SK-N-SH treated with all-trans-retinoic acid at 6 μM for 48 hours (cell line): ENCODE measurements at regions not wholly inside any gene's neighbourhood (a gene's known extent, or its start where the extent isn't known, plus 50 kb on each side); places are given as distances from the start of the nearest gene placed in this dataset.

Source experiments
- ATAC-seq: fragments of 200-7000 bp; cut with Tn5 transposase; 3 replicates; pipeline ENCODE4 v1.9.1; 2020; ENCODE audit warnings: mild to moderate bottlenecking, moderate library complexity
- ARNTL ChIP-seq: fragments of 450-650 bp; formaldehyde crosslinking; IDR thresholded peaks from 2 replicates; pipeline ENCODE4 v1.5.0; 2020; ENCODE audit warnings: low read depth, mild to moderate bottlenecking, moderate library complexity, borderline replicate concordance
- CSDC2 ChIP-seq: fragments of 250-450 bp; sonication (Bioruptor Pico); IDR thresholded peaks from 2 replicates; pipeline ENCODE4 v1.5.0; 2020; ENCODE audit warnings: mild to moderate bottlenecking, moderate library complexity
- ESRRG ChIP-seq: fragments of 250-450 bp; sonication (Bioruptor Pico); IDR thresholded peaks from 2 replicates; pipeline ENCODE4 v1.6.1; 2021; ENCODE audit warnings: mild to moderate bottlenecking
- GLIS3 ChIP-seq: fragments of 250-450 bp; sonication (Bioruptor Pico); IDR thresholded peaks from 2 replicates; pipeline ENCODE4 v1.5.0; 2020; ENCODE audit warnings: mild to moderate bottlenecking, moderate library complexity
- ISL1 ChIP-seq: fragments of 250-450 bp; sonication (Bioruptor Pico); IDR thresholded peaks from 2 replicates; pipeline ENCODE4 v2.1.2; 2022; ENCODE audit warnings: mild to moderate bottlenecking, moderate library complexity
- OSR1 ChIP-seq: fragments of 250-450 bp; sonication (Bioruptor Pico); IDR thresholded peaks from 2 replicates; pipeline ENCODE4 v1.8.0; 2022; ENCODE audit warnings: moderate library complexity, mild to moderate bottlenecking, inconsistent platforms
- PPARA ChIP-seq: fragments of 250-450 bp; sonication (Bioruptor Pico); IDR thresholded peaks from 2 replicates; pipeline ENCODE4 v1.5.0; 2020; ENCODE audit warnings: mild to moderate bottlenecking, borderline replicate concordance
- SNAI2 ChIP-seq: fragments of 250-450 bp; sonication (Bioruptor Pico); IDR thresholded peaks from 2 replicates; pipeline ENCODE4 v1.5.0; 2020; ENCODE audit warnings: mild to moderate bottlenecking, moderate library complexity
- TOX ChIP-seq: fragments of 250-450 bp; sonication (Bioruptor Pico); IDR thresholded peaks from 2 replicates; pipeline ENCODE4 v1.8.0; 2021; ENCODE audit warnings: mild to moderate bottlenecking, moderate library complexity, borderline replicate concordance
- ZC3H10 ChIP-seq: fragments of 250-450 bp; sonication (Bioruptor Pico); IDR thresholded peaks from 2 replicates; pipeline ENCODE4 v1.5.1; 2021; ENCODE audit warnings: mild to moderate bottlenecking, moderate library complexity
- ZFP3 ChIP-seq: fragments of 250-450 bp; sonication (Bioruptor Pico); IDR thresholded peaks from 2 replicates; pipeline ENCODE4 v1.5.0; 2020; ENCODE audit warnings: mild to moderate bottlenecking, moderate library complexity
- ZFP30 ChIP-seq: fragments of 450-650 bp; formaldehyde crosslinking; IDR thresholded peaks from 2 replicates; pipeline ENCODE4 v1.5.0; 2022; ENCODE audit warnings: mild to moderate bottlenecking, moderate library complexity
- ZNF565 ChIP-seq: fragments of 450-650 bp; formaldehyde crosslinking; conservative IDR thresholded peaks from 2 replicates; pipeline ENCODE4 v1.5.0; 2020; ENCODE audit warnings: low read depth, mild to moderate bottlenecking, moderate library complexity
- ZNF70 ChIP-seq: fragments of 450-650 bp; formaldehyde crosslinking; IDR thresholded peaks from 2 replicates; pipeline ENCODE4 v1.5.0; 2020; ENCODE audit warnings: mild to moderate bottlenecking, moderate library complexity
- ZNF8 ChIP-seq: fragments of 450-650 bp; formaldehyde crosslinking; IDR thresholded peaks from 2 replicates; pipeline ENCODE4 v1.5.0; 2020; ENCODE audit warnings: mild to moderate bottlenecking, moderate library complexity
- TF ChIP-seq, protein P1 (sequence below): fragments of 250-450 bp; sonication (Bioruptor Pico); IDR thresholded peaks from 2 replicates; pipeline ENCODE4 v1.8.0; 2020; ENCODE audit warnings: mild to moderate bottlenecking, moderate library complexity, borderline replicate concordance
- TF ChIP-seq, protein P2 (sequence below): fragments of 250-450 bp; sonication (Bioruptor Pico); IDR thresholded peaks from 2 replicates; pipeline ENCODE4 v1.5.1; 2021; ENCODE audit warnings: mild to moderate bottlenecking, moderate library complexity
- TF ChIP-seq, protein P3 (sequence below): fragments of 250-450 bp; sonication (Bioruptor Pico); IDR thresholded peaks from 2 replicates; pipeline ENCODE4 v1.5.0; 2020; ENCODE audit warnings: mild to moderate bottlenecking, moderate library complexity
- TF ChIP-seq, protein P4 (sequence below): fragments of 250-450 bp; sonication (Bioruptor Pico); IDR thresholded peaks from 2 replicates; pipeline ENCODE4 v1.5.1; 2020; ENCODE audit warnings: low read depth, mild to moderate bottlenecking, moderate library complexity
- TF ChIP-seq, protein P5 (sequence below): fragments of 250-450 bp; sonication (Bioruptor Pico); IDR thresholded peaks from 2 replicates; pipeline ENCODE4 v1.8.0; 2021; ENCODE audit warnings: low read depth, mild to moderate bottlenecking, moderate library complexity, borderline replicate concordance

DNA sequence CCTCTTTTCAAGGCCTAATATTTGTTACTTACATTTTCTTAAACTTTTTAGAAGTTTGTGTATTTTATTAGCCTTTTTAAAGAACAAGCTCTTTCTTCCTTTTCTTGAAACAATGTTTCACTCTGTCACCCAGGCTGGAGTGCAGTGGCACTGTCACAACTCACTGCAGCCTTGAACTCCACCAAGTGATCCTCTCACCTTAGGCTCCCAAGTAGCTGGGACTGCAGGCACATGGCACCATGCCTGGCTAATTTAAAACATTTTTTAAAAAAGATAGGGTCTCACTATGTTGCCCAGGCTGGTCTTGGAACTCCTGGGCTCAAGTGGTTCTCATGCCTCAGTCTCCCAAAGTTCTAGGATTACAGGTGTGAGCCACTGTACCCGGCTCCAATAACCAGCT lies 192.2 kb upstream of the SPRY2 start:
- no peak for ATAC-seq
- TF ChIP-seq, protein P1, sequence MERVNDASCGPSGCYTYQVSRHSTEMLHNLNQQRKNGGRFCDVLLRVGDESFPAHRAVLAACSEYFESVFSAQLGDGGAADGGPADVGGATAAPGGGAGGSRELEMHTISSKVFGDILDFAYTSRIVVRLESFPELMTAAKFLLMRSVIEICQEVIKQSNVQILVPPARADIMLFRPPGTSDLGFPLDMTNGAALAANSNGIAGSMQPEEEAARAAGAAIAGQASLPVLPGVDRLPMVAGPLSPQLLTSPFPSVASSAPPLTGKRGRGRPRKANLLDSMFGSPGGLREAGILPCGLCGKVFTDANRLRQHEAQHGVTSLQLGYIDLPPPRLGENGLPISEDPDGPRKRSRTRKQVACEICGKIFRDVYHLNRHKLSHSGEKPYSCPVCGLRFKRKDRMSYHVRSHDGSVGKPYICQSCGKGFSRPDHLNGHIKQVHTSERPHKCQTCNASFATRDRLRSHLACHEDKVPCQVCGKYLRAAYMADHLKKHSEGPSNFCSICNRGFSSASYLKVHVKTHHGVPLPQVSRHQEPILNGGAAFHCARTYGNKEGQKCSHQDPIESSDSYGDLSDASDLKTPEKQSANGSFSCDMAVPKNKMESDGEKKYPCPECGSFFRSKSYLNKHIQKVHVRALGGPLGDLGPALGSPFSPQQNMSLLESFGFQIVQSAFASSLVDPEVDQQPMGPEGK (CRISPR knock-in tag) = no peak
- TF ChIP-seq, all 23 proteins: peak for 0

DNA sequence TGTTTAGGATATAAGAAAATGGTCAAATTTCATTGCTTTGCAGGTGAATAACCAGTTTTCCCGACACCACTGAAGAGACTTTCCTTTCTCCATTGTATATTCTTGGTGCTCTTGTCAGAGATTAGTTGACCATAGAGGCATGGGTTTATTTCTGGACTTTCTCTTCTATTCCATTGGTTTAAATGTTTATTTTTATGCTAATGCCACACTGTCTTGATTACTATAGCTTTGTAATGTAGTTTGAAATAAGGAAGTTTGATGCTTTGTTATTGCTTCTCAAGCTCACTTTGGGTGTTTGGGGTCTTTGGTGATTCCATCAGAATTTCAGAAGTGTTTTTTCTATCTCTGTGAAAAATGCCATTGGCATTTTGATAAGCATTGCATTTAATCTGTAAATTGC lies 190.0 kb upstream of the SPRY2 start:
- no peak for ATAC-seq
- TF ChIP-seq ZFP3 (CRISPR knock-in tag) (no peak), ZNF565 (no peak), ZNF8 (CRISPR knock-in tag) (no peak), GLIS3 (no peak), ZFP30 (CRISPR knock-in tag) (no peak), ISL1 (CRISPR knock-in tag) (no peak), ESRRG (no peak), CSDC2 (CRISPR knock-in tag) (no peak), ZC3H10 (CRISPR knock-in tag) (no peak), PPARA (CRISPR knock-in tag) (no peak)
- TF ChIP-seq, protein P2, sequence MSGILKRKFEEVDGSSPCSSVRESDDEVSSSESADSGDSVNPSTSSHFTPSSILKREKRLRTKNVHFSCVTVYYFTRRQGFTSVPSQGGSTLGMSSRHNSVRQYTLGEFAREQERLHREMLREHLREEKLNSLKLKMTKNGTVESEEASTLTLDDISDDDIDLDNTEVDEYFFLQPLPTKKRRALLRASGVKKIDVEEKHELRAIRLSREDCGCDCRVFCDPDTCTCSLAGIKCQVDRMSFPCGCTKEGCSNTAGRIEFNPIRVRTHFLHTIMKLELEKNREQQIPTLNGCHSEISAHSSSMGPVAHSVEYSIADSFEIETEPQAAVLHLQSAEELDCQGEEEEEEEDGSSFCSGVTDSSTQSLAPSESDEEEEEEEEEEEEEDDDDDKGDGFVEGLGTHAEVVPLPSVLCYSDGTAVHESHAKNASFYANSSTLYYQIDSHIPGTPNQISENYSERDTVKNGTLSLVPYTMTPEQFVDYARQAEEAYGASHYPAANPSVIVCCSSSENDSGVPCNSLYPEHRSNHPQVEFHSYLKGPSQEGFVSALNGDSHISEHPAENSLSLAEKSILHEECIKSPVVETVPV (CRISPR knock-in tag) = no peak
- TF ChIP-seq, protein P3, sequence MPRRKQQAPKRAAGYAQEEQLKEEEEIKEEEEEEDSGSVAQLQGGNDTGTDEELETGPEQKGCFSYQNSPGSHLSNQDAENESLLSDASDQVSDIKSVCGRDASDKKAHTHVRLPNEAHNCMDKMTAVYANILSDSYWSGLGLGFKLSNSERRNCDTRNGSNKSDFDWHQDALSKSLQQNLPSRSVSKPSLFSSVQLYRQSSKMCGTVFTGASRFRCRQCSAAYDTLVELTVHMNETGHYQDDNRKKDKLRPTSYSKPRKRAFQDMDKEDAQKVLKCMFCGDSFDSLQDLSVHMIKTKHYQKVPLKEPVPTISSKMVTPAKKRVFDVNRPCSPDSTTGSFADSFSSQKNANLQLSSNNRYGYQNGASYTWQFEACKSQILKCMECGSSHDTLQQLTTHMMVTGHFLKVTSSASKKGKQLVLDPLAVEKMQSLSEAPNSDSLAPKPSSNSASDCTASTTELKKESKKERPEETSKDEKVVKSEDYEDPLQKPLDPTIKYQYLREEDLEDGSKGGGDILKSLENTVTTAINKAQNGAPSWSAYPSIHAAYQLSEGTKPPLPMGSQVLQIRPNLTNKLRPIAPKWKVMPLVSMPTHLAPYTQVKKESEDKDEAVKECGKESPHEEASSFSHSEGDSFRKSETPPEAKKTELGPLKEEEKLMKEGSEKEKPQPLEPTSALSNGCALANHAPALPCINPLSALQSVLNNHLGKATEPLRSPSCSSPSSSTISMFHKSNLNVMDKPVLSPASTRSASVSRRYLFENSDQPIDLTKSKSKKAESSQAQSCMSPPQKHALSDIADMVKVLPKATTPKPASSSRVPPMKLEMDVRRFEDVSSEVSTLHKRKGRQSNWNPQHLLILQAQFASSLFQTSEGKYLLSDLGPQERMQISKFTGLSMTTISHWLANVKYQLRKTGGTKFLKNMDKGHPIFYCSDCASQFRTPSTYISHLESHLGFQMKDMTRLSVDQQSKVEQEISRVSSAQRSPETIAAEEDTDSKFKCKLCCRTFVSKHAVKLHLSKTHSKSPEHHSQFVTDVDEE (CRISPR knock-in tag) = no peak

DNA sequence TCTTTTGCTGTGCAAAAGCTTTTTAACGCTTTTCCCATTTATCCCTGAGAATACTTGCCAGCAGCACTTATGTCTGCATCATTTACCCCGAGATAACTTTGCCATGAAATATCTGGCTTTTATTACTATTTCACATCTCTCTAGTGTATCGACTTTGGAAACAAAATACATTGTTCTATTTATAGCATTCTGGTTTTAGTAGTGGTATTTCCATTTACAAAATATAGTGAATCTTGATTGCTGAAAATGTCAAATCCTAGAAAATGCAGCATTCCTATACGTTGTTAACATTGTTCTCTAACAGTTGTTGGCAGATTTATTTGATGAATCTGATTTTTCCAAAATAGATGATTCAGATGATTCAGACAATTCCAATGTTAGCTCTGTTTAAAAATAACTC lies 189.3 kb upstream of the SPRY2 start:
- ATAC-seq = no peak
- no peak for TF ChIP-seq ZNF70 (CRISPR knock-in tag)
- no peak for TF ChIP-seq ZC3H10 (CRISPR knock-in tag)
- no peak for TF ChIP-seq OSR1 (CRISPR knock-in tag)
- TF ChIP-seq ZFP30 (CRISPR knock-in tag) = no peak
- no peak for TF ChIP-seq ARNTL (CRISPR knock-in tag)
- TF ChIP-seq SNAI2 (CRISPR knock-in tag) = no peak
- TF ChIP-seq, protein P4, sequence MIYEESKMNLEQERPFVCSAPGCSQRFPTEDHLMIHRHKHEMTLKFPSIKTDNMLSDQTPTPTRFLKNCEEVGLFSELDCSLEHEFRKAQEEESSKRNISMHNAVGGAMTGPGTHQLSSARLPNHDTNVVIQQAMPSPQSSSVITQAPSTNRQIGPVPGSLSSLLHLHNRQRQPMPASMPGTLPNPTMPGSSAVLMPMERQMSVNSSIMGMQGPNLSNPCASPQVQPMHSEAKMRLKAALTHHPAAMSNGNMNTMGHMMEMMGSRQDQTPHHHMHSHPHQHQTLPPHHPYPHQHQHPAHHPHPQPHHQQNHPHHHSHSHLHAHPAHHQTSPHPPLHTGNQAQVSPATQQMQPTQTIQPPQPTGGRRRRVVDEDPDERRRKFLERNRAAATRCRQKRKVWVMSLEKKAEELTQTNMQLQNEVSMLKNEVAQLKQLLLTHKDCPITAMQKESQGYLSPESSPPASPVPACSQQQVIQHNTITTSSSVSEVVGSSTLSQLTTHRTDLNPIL (CRISPR knock-in tag) = no peak
- TF ChIP-seq, protein P5, sequence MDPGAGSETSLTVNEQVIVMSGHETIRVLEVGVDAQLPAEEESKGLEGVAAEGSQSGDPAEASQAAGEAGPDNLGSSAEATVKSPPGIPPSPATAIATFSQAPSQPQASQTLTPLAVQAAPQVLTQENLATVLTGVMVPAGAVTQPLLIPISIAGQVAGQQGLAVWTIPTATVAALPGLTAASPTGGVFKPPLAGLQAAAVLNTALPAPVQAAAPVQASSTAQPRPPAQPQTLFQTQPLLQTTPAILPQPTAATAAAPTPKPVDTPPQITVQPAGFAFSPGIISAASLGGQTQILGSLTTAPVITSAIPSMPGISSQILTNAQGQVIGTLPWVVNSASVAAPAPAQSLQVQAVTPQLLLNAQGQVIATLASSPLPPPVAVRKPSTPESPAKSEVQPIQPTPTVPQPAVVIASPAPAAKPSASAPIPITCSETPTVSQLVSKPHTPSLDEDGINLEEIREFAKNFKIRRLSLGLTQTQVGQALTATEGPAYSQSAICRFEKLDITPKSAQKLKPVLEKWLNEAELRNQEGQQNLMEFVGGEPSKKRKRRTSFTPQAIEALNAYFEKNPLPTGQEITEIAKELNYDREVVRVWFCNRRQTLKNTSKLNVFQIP (CRISPR knock-in tag) = no peak
- no peak for TF ChIP-seq ZFP3 (CRISPR knock-in tag)
- TF ChIP-seq, protein P2 (CRISPR knock-in tag) = no peak
- TF ChIP-seq ZNF565 = no peak
- TF ChIP-seq TOX (CRISPR knock-in tag) = no peak
- TF ChIP-seq, protein P1 (CRISPR knock-in tag) = no peak
- TF ChIP-seq CSDC2 (CRISPR knock-in tag) = no peak
- no peak for TF ChIP-seq PPARA (CRISPR knock-in tag)
- no peak for TF ChIP-seq GLIS3
- TF ChIP-seq, protein P3 (CRISPR knock-in tag) = no peak
- no peak for TF ChIP-seq ESRRG
